Astrocyte (in vitro differentiated cells and primary cell): ENCODE measurements at regions not wholly inside any gene's neighbourhood (a gene's known extent, or its start where the extent isn't known, plus 50 kb on each side); places are given as distances from the start of the nearest gene placed in this dataset.

Experiments
- DNase-seq: peaks from one replicate; pipeline ENCODE4 v3.0.0-alpha.2; 2010; ENCODE audit warnings: low read depth
- FAIRE-seq: peaks from 2 replicates; lab custom pipeline; 2011; peaks lifted over from hg19 to GRCh38; lab: Jason Lieb, UNC
- H2AFZ ChIP-seq: 2 replicates; pipeline ENCODE4 v1.6.0; 2012; ENCODE audit warnings: low read depth, low read length, inconsistent platforms
- H3K27ac ChIP-seq: 2 replicates; pipeline ENCODE4 v1.5.1; 2011; ENCODE audit warnings: low read depth, low read length, inconsistent platforms
- H3K27me3 ChIP-seq: 2 replicates; pipeline ENCODE4 v1.6.0; 2011; ENCODE audit warnings: low read length, inconsistent platforms; ENCODE audit not compliant: insufficient read depth
- H3K36me3 ChIP-seq: 2 replicates; pipeline ENCODE4 v1.5.1; 2011; ENCODE audit warnings: low read length, inconsistent platforms; ENCODE audit not compliant: insufficient read depth
- H3K4me1 ChIP-seq: 2 replicates; pipeline ENCODE4 v1.5.1; 2011; ENCODE audit warnings: low read length, inconsistent platforms; ENCODE audit not compliant: insufficient read depth
- H3K4me2 ChIP-seq: 2 replicates; pipeline ENCODE4 v1.6.0; 2012; ENCODE audit warnings: low read length, inconsistent platforms
- H3K4me3 ChIP-seq: 2 replicates; pipeline ENCODE4 v1.5.1; 2011; ENCODE audit warnings: low read depth, mild to moderate bottlenecking, low read length, inconsistent platforms; ENCODE audit not compliant: insufficient read depth
- H3K79me2 ChIP-seq: 2 replicates; pipeline ENCODE4 v1.6.0; 2012; ENCODE audit warnings: mild to moderate bottlenecking, low read length, inconsistent platforms; ENCODE audit not compliant: insufficient read depth
- H3K9ac ChIP-seq: 2 replicates; pipeline ENCODE4 v1.6.0; 2012; ENCODE audit warnings: mild to moderate bottlenecking, low read length, inconsistent platforms
- H3K9me3 ChIP-seq: 2 replicates; pipeline ENCODE4 v1.5.1; 2012; ENCODE audit warnings: low read depth, mild to moderate bottlenecking, low read length, inconsistent platforms; ENCODE audit not compliant: insufficient read depth
- H4K20me1 ChIP-seq: 2 replicates; pipeline ENCODE4 v1.6.0; 2012; ENCODE audit warnings: low read length, inconsistent platforms; ENCODE audit not compliant: insufficient read depth
- H3K27ac Mint-ChIP-seq: one replicate; pipeline ENCODE4 v1.8.0; 2021; ENCODE audit warnings: mild to moderate bottlenecking, mixed read lengths; ENCODE audit not compliant: unreplicated experiment
- H3K27me3 Mint-ChIP-seq: one replicate; pipeline ENCODE4 v1.8.0; 2021; ENCODE audit warnings: low read depth, mixed read lengths; ENCODE audit not compliant: unreplicated experiment
- H3K36me3 Mint-ChIP-seq: one replicate; pipeline ENCODE4 v1.8.0; 2021; ENCODE audit warnings: low read depth, mixed read lengths; ENCODE audit not compliant: unreplicated experiment
- H3K4me1 Mint-ChIP-seq: one replicate; pipeline ENCODE4 v1.8.0; 2021; ENCODE audit warnings: low read depth, mixed read lengths; ENCODE audit not compliant: unreplicated experiment
- H3K4me3 Mint-ChIP-seq: one replicate; pipeline ENCODE4 v1.8.0; 2021; ENCODE audit warnings: mild to moderate bottlenecking, moderate library complexity, mixed read lengths; ENCODE audit not compliant: unreplicated experiment
- H3K9me3 Mint-ChIP-seq: one replicate; pipeline ENCODE4 v1.8.0; 2021; ENCODE audit warnings: mild to moderate bottlenecking, mixed read lengths; ENCODE audit not compliant: unreplicated experiment
- CTCF ChIP-seq: IDR thresholded peaks from 2 replicates; pipeline ENCODE4 v1.5.1; 2011; ENCODE audit warnings: low read depth, mild to moderate bottlenecking, inconsistent platforms, low read length, moderate library complexity; ENCODE audit not compliant: insufficient read depth
- EZH2 ChIP-seq: IDR thresholded peaks from 2 replicates; pipeline ENCODE4 v1.6.1; 2012; ENCODE audit warnings: mild to moderate bottlenecking, low read length, inconsistent platforms; ENCODE audit not compliant: insufficient read depth

- H3K4me3 Mint-ChIP-seq = no peak overlapping the region
- H3K4me1 Mint-ChIP-seq = no peaks in the 10 kb centered on the region
- H3K9me3 ChIP-seq = no peaks in the 10 kb centered on the region
- no peak overlapping the region for H3K9ac ChIP-seq
- no peaks in the 10 kb centered on the region for H3K27me3 ChIP-seq
- DNase-seq (no peak), FAIRE-seq (no peak)
- H3K4me3 ChIP-seq = no peak overlapping the region
- H3K4me1 ChIP-seq = no peaks in the 10 kb centered on the region
- H3K36me3 ChIP-seq = no peaks in the 10 kb centered on the region
- TF ChIP-seq CTCF (no peak), EZH2 (no peak)
- H2AFZ ChIP-seq = no peak overlapping the region
- H3K4me2 ChIP-seq = no peak overlapping the region
- H3K27me3 Mint-ChIP-seq = no peaks in the 10 kb centered on the region
- no peak overlapping the region for H3K27ac ChIP-seq
- no peaks in the 10 kb centered on the region for H4K20me1 ChIP-seq
- H3K27ac Mint-ChIP-seq = no peak overlapping the region
- no peaks in the 10 kb centered on the region for H3K79me2 ChIP-seq
- H3K9me3 Mint-ChIP-seq = peaks cover 2% of the 10 kb centered on the region
- no peaks in the 10 kb centered on the region for H3K36me3 Mint-ChIP-seq
Measured at GRCh38 chr1:60727552-60727951, 354.8 kb upstream of the NFIA start.

- Histone ChIP-seq H3K27me3 (no peaks in the 10 kb centered on the region), H3K79me2 (no peaks in the 10 kb centered on the region), H3K36me3 (no peaks in the 10 kb centered on the region), H2AFZ (no peak overlapping the region), H4K20me1 (no peaks in the 10 kb centered on the region), H3K9me3 (no peaks in the 10 kb centered on the region), H3K4me1 (no peaks in the 10 kb centered on the region), H3K9ac (no peak overlapping the region), H3K4me3 (no peak overlapping the region), H3K4me2 (no peak overlapping the region), H3K27ac (no peak overlapping the region)
- Mint-ChIP-seq H3K27me3 (no peaks in the 10 kb centered on the region), H3K4me1 (no peaks in the 10 kb centered on the region), H3K36me3 (no peaks in the 10 kb centered on the region), H3K9me3 (no peaks in the 10 kb centered on the region), H3K4me3 (no peak overlapping the region), H3K27ac (no peak overlapping the region)
- no peak for FAIRE-seq
- no peak for DNase-seq
- TF ChIP-seq EZH2 (no peak), CTCF (no peak)
Measured at GRCh38 chr1:60716472-60716871, 365.9 kb upstream of the NFIA start.

- H3K36me3 Mint-ChIP-seq = no peaks in the 10 kb centered on the region
- no peaks in the 10 kb centered on the region for H3K9me3 ChIP-seq
- H3K9me3 Mint-ChIP-seq = peaks cover 3% of the 10 kb centered on the region
- no peaks in the 10 kb centered on the region for H3K4me1 Mint-ChIP-seq
- H3K4me2 ChIP-seq = no peak overlapping the region
- H3K4me1 ChIP-seq = no peaks in the 10 kb centered on the region
- DNase-seq (no peak), FAIRE-seq (no peak)
- no peak overlapping the region for H3K27ac Mint-ChIP-seq
- H3K9ac ChIP-seq = no peak overlapping the region
- no peaks in the 10 kb centered on the region for H3K36me3 ChIP-seq
- no peaks in the 10 kb centered on the region for H4K20me1 ChIP-seq
- H3K4me3 Mint-ChIP-seq = no peak overlapping the region
- H3K27me3 Mint-ChIP-seq = no peaks in the 10 kb centered on the region
- no peak overlapping the region for H2AFZ ChIP-seq
- no peak overlapping the region for H3K4me3 ChIP-seq
- no peak overlapping the region for H3K27ac ChIP-seq
- H3K79me2 ChIP-seq = no peaks in the 10 kb centered on the region
- TF ChIP-seq EZH2 = no peak
- TF ChIP-seq CTCF = no peak
- no peaks in the 10 kb centered on the region for H3K27me3 ChIP-seq
Measured at GRCh38 chr1:60715970-60716369, 366.4 kb upstream of the NFIA start.
